Lower leg skin (tissue), 4 donors: ENCODE measurements at regions not wholly inside any gene's neighbourhood (a gene's known extent, or its start where the extent isn't known, plus 50 kb on each side); places are given as distances from the start of the nearest gene placed in this dataset.
"Not testable (repeated sequence)": the region's sequence is repeated elsewhere in the genome, so short reads cannot be mapped to it uniquely, and the experiment has no call there.

Experiments
- DNase-seq, 2 donors: peaks; one replicate each; pipeline ENCODE4 v3.0.0-alpha.2; 2019; ENCODE audit warnings: low spot score in 2 of 2
- H3K4me3 ChIP-seq: fragments of 200-600 bp; sonication (generic); 2 replicates; pipeline ENCODE4 v1.5.1; 2017; ENCODE audit warnings: mild to moderate bottlenecking, low read depth; ENCODE audit not compliant: poor library complexity, severe bottlenecking
- CTCF ChIP-seq, 3 donors: fragments of 450-650 bp; IDR thresholded peaks; one replicate each; pipeline ENCODE4 v1.5.1; 2016; ENCODE audit warnings: antibody characterized with exemption in 3 of 3, mild to moderate bottlenecking in 3 of 3, moderate library complexity in 2 of 3
- POLR2A ChIP-seq, 2 donors: fragments of 450-650 bp; IDR thresholded peaks; one replicate each; pipeline ENCODE4 v1.6.1; 2016 to 2017; ENCODE audit warnings: antibody characterized with exemption in 2 of 2, mild to moderate bottlenecking in 1 of 2, moderate library complexity in 1 of 2
- WGBS, 2 donors: methylation state at CpG; one replicate each; pipeline ENCODE4 v1.1.5; 2018; 5-methylcytosine and 5-hydroxymethylcytosine counted together
- intact Hi-C: fragments of 100-400 bp; cut with DNase I; formaldehyde crosslinking; loops from one replicate; pipeline ENCODE4 v1.15.0; 2023; ENCODE audit warnings: low total_unique reads

DNA sequence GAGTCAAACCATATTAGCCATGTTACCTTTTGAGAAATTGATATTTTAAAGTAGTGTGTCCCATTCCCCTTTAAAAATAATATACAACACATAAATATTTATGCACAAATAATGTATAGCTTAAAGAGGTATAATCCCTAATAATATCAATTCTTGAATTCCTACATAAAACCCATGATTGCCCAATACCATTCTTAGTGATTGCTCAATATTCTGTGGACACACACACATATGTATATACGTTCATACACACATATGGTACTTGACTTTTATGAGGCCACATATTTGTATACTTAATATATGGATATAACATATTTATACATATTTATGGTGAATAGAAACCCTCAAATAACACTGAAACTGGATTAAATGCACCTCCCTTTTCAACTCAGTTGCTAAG is 367.4 kb downstream of the ZBBX start:
- TF ChIP-seq CTCF (IDR thresholded peaks at IDR 0.05) (no peak), POLR2A (IDR thresholded peaks at IDR 0.05) (no peak)
- H3K4me3 ChIP-seq = no peak overlapping the region
- 75 to 77% methylated on average over 1 of the region's 1 CpG for WGBS, 2 donors
- DNase-seq = no peak
- intact Hi-C loops = no loop called here

DNA sequence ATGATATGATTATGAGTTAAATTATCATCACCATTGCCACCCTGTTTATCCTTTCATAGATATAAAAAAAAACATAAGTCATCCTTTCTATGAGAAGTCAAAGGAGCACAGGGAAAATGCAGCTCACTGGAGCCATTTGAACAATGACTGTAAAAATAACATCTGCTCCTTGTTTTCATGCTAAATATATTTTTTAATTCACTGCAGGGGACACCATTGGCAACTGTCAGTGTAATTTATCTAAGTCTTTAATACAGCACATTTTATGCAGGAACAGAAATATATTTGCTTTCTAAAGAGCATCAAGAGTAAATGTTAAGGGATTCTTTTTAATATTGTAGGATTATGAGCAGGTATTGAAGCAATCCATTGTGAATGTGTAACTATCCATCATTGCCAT is 371.3 kb downstream of the ZBBX start:
- H3K4me3 ChIP-seq = no peak overlapping the region
- TF ChIP-seq POLR2A (IDR thresholded peaks at IDR 0.05) (no peak), CTCF (IDR thresholded peaks at IDR 0.05) (no peak)
- intact Hi-C loops = no loop called here
- no peak for DNase-seq

DNA sequence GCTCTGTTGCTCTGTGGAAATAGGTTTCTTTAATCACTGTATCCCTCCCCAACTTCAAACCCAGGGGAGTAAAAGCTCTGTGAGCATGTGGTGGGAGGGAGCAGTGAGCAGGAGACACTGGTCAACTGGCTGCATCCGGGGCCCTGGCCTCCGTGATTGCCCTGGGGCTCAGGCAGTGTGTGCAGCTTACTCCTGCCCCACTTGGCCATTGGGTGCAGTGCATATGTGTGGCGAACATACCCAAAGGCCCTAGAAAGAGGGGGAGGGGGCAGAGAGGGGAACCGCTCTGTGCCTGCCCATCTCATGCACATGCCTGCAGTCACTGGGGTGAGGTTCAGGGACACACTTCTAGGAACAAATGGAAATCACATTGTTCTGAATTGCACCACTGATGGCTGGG is 378.7 kb downstream of the ZBBX start:
- H3K4me3 ChIP-seq = no peak overlapping the region
- intact Hi-C loops = no loop called here
- no peak for DNase-seq
- 80 to 84% methylated on average over 2 to 4 of the region's 4 CpGs for WGBS, 2 donors
- TF ChIP-seq POLR2A (IDR thresholded peaks at IDR 0.05) (no peak), CTCF (IDR thresholded peaks at IDR 0.05) (no peak)

GRCh38 chr3:166993015-166993630 is 387.0 kb downstream of the ZBBX start:
- TF ChIP-seq CTCF (IDR thresholded peaks at IDR 0.05) = no peak
- TF ChIP-seq POLR2A (IDR thresholded peaks at IDR 0.05) = no peak
- intact Hi-C loops = no loop called here
- no peak for DNase-seq
- H3K4me3 ChIP-seq = no peak overlapping the region
- 45 to 48% methylated on average over 2 of the region's 2 CpGs for WGBS, 2 donors

DNA sequence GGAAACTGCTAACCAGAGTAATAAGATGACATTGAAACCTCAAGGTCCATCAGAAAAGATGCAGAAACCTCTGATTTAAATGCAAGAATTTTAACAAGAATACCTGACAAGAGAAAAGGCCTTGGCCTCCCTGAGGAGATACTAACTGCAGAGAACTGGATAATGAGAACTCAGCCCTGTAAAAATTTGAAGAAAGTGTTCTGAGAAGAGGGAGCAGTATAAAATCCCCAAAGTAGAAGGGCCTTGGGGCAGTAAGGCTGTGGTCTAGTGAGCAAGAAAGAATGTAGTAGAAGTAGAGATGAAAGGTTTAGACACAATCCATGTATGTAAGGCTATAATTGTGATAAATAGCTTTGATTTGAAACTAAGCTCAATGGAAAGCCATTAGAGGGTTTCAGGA is 394.1 kb downstream of the ZBBX start:
- intact Hi-C loops = no loop called here
- TF ChIP-seq CTCF (IDR thresholded peaks at IDR 0.05) = no peak
- no peak for TF ChIP-seq POLR2A (IDR thresholded peaks at IDR 0.05)
- no peak overlapping the region for H3K4me3 ChIP-seq
- no peak for DNase-seq

DNA sequence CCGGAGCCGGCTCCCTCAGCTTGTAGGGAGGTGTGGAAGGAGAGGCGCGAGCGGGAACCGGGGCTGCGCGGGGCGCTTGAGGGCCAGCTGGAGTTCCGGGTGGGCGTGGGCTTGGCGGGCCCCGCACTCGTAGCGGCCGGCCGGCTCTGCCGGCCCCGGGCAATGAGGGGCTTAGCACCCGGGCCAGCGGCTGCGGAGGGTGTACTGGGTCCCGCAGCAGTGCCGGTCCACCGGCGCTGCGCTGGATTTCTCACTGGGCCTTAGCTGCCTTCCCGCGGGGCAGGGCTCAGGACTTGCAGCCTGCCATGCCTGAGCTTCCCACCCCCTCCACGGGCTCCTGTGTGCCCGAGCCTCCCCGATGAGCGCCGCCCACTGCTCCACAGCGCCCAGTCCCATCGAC is 404.3 kb downstream of the ZBBX start:
- DNase-seq, H3K4me3 ChIP-seq, intact Hi-C loops: not testable (repeated sequence)
- 96% methylated on average over 28 of the region's 36 CpGs for WGBS, 2 donors

DNA sequence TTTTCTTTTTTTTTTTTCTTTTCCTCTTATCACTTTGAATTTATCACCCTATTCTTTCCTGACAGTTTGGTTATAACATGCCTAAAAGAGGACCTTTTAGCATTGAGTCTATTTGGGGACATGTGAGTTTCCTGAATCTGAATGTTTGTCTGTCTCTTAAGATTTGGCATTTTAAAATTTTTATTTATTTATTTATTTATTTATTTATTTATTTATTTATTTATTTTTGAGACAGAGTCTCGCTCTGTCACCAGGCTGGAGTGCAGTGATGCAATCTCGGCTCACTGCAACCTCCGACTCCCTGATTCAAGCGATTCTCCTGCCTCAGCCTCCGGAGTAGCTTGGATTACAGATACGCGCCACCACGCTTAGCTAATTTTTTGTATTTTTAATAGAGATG is 412.4 kb downstream of the ZBBX start:
- DNase-seq, H3K4me3 ChIP-seq, intact Hi-C loops: not testable (repeated sequence)
- 94 to 96% methylated on average over 8 of the region's 8 CpGs for WGBS, 2 donors
